Mucosa of rectum (tissue), 2 donors: ENCODE measurements at regions not wholly inside any gene's neighbourhood (a gene's known extent, or its start where the extent isn't known, plus 50 kb on each side); places are given as distances from the start of the nearest gene placed in this dataset.
A peak's percentile ranks its signal among the peaks of the same experiment; 100 is the strongest.

ENCODE experiments used
- H3K27ac ChIP-seq, 2 donors: one replicate each; pipeline ENCODE4 v1.7.0; 2013; ENCODE audit warnings: inconsistent platforms in 2 of 2, low read depth in 2 of 2, low read length in 2 of 2
- H3K27me3 ChIP-seq, 2 donors: one replicate each; pipeline ENCODE4 v1.7.0; 2013; ENCODE audit warnings: low read length in 2 of 2; ENCODE audit not compliant: control insufficient read depth in 2 of 2, insufficient read depth in 2 of 2
- H3K36me3 ChIP-seq, 2 donors: one replicate each; pipeline ENCODE4 v1.7.0; 2013; ENCODE audit warnings: low read length in 2 of 2; ENCODE audit not compliant: control insufficient read depth in 2 of 2, insufficient read depth in 2 of 2
- H3K4me1 ChIP-seq, 2 donors: one replicate each; pipeline ENCODE4 v1.7.0; 2013; ENCODE audit warnings: low read length in 2 of 2, mild to moderate bottlenecking in 1 of 2; ENCODE audit not compliant: control insufficient read depth in 2 of 2, insufficient read depth in 2 of 2
- H3K4me3 ChIP-seq, 2 donors: one replicate each; pipeline ENCODE4 v1.7.0; 2013; ENCODE audit warnings: low read length in 2 of 2
- H3K9ac ChIP-seq, 2 donors: one replicate each; pipeline ENCODE4 v1.7.0; 2013; ENCODE audit warnings: low read length in 2 of 2, low read depth in 1 of 2, mild to moderate bottlenecking in 1 of 2
- H3K9me3 ChIP-seq, 2 donors: one replicate each; pipeline ENCODE4 v1.7.0; 2013; ENCODE audit warnings: low read length in 2 of 2; ENCODE audit not compliant: control insufficient read depth in 2 of 2
- donor health status: healthy.
- donor health status: Normal muscosa, but diverticular disease.

- H3K4me3 ChIP-seq = no peak overlapping the region
- no peaks in the 10 kb centered on the region for H3K27me3 ChIP-seq
- H3K9ac ChIP-seq = no peak overlapping the region
- no peaks in the 10 kb centered on the region for H3K4me1 ChIP-seq
- no peaks in the 10 kb centered on the region for H3K36me3 ChIP-seq
- no peaks in the 10 kb centered on the region for H3K9me3 ChIP-seq
- H3K27ac ChIP-seq = no peak overlapping the region
Observed at GRCh38 chr6:105917038-105917695, 169.0 kb upstream of the PRDM1 start.

- no peaks in the 10 kb centered on the region for H3K36me3 ChIP-seq
- H3K4me3 ChIP-seq = no peak overlapping the region
- H3K9me3 ChIP-seq = no peaks in the 10 kb centered on the region
- H3K27ac ChIP-seq = no peak overlapping the region
- no peak overlapping the region for H3K9ac ChIP-seq
- no peaks in the 10 kb centered on the region for H3K4me1 ChIP-seq
- no peaks in the 10 kb centered on the region for H3K27me3 ChIP-seq
Observed at GRCh38 chr6:105911106-105911629, 175.0 kb upstream of the PRDM1 start.

- no peaks in the 10 kb centered on the region for H3K36me3 ChIP-seq
- no peaks in the 10 kb centered on the region for H3K27me3 ChIP-seq
- no peak overlapping the region for H3K9ac ChIP-seq
- no peak overlapping the region for H3K27ac ChIP-seq
- H3K4me1 ChIP-seq = no peaks in the 10 kb centered on the region
- no peak overlapping the region for H3K4me3 ChIP-seq
- H3K9me3 ChIP-seq = no peaks in the 10 kb centered on the region
Observed at GRCh38 chr6:105909106-105909505, 177.0 kb upstream of the PRDM1 start.

- no peak overlapping the region for H3K9ac ChIP-seq
- H3K4me3 ChIP-seq = no peak overlapping the region
- H3K27me3 ChIP-seq = no peaks in the 10 kb centered on the region
- H3K9me3 ChIP-seq = no peaks in the 10 kb centered on the region
- H3K27ac ChIP-seq = no peak overlapping the region
- no peaks in the 10 kb centered on the region for H3K4me1 ChIP-seq
- H3K36me3 ChIP-seq = no peaks in the 10 kb centered on the region
Observed at GRCh38 chr6:105907991-105908390, 178.1 kb upstream of the PRDM1 start.

GRCh38 chr6:105907301-105907700 is 178.8 kb upstream of the PRDM1 start:
- no peak overlapping the region for H3K27ac ChIP-seq
- H3K27me3 ChIP-seq = no peaks in the 10 kb centered on the region
- no peak overlapping the region for H3K4me3 ChIP-seq
- H3K4me1 ChIP-seq = no peaks in the 10 kb centered on the region
- no peak overlapping the region for H3K9ac ChIP-seq
- no peaks in the 10 kb centered on the region for H3K9me3 ChIP-seq
- H3K36me3 ChIP-seq = no peaks in the 10 kb centered on the region

- Histone ChIP-seq H3K4me3 (no peak overlapping the region), H3K27me3 (no peaks in the 10 kb centered on the region), H3K27ac (no peak overlapping the region), H3K9ac (no peak overlapping the region), H3K4me1 (no peaks in the 10 kb centered on the region), H3K36me3 (no peaks in the 10 kb centered on the region), H3K9me3 (no peaks in the 10 kb centered on the region)
Observed at GRCh38 chr6:105902401-105903031, 183.6 kb upstream of the PRDM1 start.

- Histone ChIP-seq H3K27ac (no peak overlapping the region), H3K4me1 (no peaks in the 10 kb centered on the region), H3K4me3 (no peak overlapping the region), H3K27me3 (no peaks in the 10 kb centered on the region), H3K9me3 (no peaks in the 10 kb centered on the region), H3K9ac (no peak overlapping the region), H3K36me3 (no peaks in the 10 kb centered on the region)
Observed at GRCh38 chr6:105901583-105901982, 184.6 kb upstream of the PRDM1 start.

GRCh38 chr6:105900125-105900937 is 185.8 kb upstream of the PRDM1 start:
- Histone ChIP-seq H3K9ac (no peak overlapping the region), H3K9me3 (no peaks in the 10 kb centered on the region), H3K36me3 (no peaks in the 10 kb centered on the region), H3K27ac (peak overlapping the region in 1 of 2 donors; percentile 44), H3K27me3 (no peaks in the 10 kb centered on the region), H3K4me3 (no peak overlapping the region), H3K4me1 (no peaks in the 10 kb centered on the region)

DNA sequence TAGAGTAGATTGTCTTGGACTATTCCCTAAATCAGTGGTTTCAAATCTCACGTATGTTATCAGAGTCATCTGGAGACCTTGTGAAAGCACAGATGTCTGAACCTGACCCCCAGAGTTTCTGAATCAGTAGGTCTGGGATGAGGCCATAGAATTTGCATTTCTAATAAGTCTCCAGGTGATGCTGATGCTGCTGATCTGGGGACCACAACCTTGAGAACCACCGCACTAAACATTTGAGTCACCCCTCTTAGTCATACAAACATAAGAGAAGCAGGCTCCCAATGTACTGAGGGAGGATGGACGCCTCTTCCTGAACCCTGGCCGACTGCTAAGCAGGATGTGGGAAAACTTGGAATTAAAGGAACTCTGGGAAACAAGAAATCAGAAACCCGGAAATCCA is 187.8 kb upstream of the PRDM1 start:
- no peaks in the 10 kb centered on the region for H3K9me3 ChIP-seq
- no peaks in the 10 kb centered on the region for H3K4me1 ChIP-seq
- H3K36me3 ChIP-seq = no peaks in the 10 kb centered on the region
- H3K27ac ChIP-seq = no peak overlapping the region
- no peak overlapping the region for H3K9ac ChIP-seq
- H3K4me3 ChIP-seq = no peak overlapping the region
- H3K27me3 ChIP-seq = no peaks in the 10 kb centered on the region

GRCh38 chr6:105897131-105897530 is 189.0 kb upstream of the PRDM1 start:
- Histone ChIP-seq H3K27me3 (no peaks in the 10 kb centered on the region), H3K9me3 (no peaks in the 10 kb centered on the region), H3K9ac (no peak overlapping the region), H3K36me3 (no peaks in the 10 kb centered on the region), H3K4me1 (no peaks in the 10 kb centered on the region), H3K4me3 (no peak overlapping the region), H3K27ac (peak overlapping the region; percentile 38 to 46)
